PC-3 (cell line): ENCODE measurements at regions not wholly inside any gene's neighbourhood (a gene's known extent, or its start where the extent isn't known, plus 50 kb on each side); places are given as distances from the start of the nearest gene placed in this dataset.

Experiments used
- EZH2 ChIP-seq: fragments of 300-600 bp; sonication (generic); IDR thresholded peaks from one replicate; pipeline ENCODE4 v1.6.1; 2017; ENCODE audit warnings: antibody characterized with exemption, mild to moderate bottlenecking, low read length; ENCODE audit not compliant: unreplicated experiment
- EZH2phosphoT487 ChIP-seq: fragments of 300-600 bp; sonication (generic); IDR thresholded peaks from 2 replicates; pipeline ENCODE4 v1.6.1; 2018; ENCODE audit warnings: mild to moderate bottlenecking, antibody characterized with exemption, low read length, borderline replicate concordance
- TF ChIP-seq, protein P1 (sequence below): fragments of 300-600 bp; sonication (generic); conservative IDR thresholded peaks from 2 replicates; pipeline ENCODE4 v1.5.1; 2017; ENCODE audit warnings: antibody characterized with exemption, low read depth, mild to moderate bottlenecking, low read length

DNA sequence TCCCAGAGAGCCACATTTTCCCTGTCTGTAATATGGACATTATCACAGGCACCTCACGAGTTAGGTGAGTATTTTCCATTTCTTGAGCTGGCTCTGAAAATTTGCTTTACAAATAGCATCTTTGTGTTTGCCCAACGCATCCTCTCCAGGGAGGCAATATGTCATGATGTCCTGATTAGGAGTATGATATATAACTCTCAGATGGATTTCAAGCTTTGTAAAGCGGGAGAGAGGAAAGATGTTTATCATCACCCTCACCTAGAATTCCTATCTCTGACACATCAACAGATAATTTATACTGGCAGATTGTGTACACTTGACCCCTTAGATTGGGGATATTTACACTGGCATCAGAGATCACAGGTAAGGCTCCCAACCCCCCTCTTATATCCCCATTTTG lies 730.7 kb upstream of the RGS18 start:
- TF ChIP-seq, protein P1, sequence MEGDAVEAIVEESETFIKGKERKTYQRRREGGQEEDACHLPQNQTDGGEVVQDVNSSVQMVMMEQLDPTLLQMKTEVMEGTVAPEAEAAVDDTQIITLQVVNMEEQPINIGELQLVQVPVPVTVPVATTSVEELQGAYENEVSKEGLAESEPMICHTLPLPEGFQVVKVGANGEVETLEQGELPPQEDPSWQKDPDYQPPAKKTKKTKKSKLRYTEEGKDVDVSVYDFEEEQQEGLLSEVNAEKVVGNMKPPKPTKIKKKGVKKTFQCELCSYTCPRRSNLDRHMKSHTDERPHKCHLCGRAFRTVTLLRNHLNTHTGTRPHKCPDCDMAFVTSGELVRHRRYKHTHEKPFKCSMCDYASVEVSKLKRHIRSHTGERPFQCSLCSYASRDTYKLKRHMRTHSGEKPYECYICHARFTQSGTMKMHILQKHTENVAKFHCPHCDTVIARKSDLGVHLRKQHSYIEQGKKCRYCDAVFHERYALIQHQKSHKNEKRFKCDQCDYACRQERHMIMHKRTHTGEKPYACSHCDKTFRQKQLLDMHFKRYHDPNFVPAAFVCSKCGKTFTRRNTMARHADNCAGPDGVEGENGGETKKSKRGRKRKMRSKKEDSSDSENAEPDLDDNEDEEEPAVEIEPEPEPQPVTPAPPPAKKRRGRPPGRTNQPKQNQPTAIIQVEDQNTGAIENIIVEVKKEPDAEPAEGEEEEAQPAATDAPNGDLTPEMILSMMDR: no peak
- no peak for TF ChIP-seq EZH2phosphoT487
- no peak for TF ChIP-seq EZH2
